Mononuclear cell (primary cell): ENCODE measurements at regions not wholly inside any gene's neighbourhood (a gene's known extent, or its start where the extent isn't known, plus 50 kb on each side); places are given as distances from the start of the nearest gene placed in this dataset.
"Not testable (repeated sequence)": the region's sequence is repeated elsewhere in the genome, so short reads cannot be mapped to it uniquely, and the experiment has no call there.

Experiments
- H3K27me3 ChIP-seq: 2 replicates; pipeline ENCODE4 v1.6.0; 2011; ENCODE audit warnings: low read length, control low read depth; ENCODE audit not compliant: insufficient read depth
- H3K4me1 ChIP-seq: 2 replicates; pipeline ENCODE4 v1.5.1; 2011; ENCODE audit warnings: mild to moderate bottlenecking, low read length, control low read depth; ENCODE audit not compliant: insufficient read depth
- H3K4me3 ChIP-seq: 2 replicates; pipeline ENCODE4 v1.5.1; 2011; ENCODE audit warnings: mild to moderate bottlenecking, low read length, moderate library complexity
- H3K9me3 ChIP-seq: 2 replicates; pipeline ENCODE4 v1.5.1; 2011; ENCODE audit warnings: low read depth, mild to moderate bottlenecking, control low read depth, low read length

- H3K4me1 ChIP-seq, result no peaks in the 10 kb centered on the region
These were observed 1148.7 kb upstream of the TMEM132C start for GRCh38 chr12:127118251-127118650.

GRCh38 chr12:127119600-127120140, 1147.3 kb upstream of the TMEM132C start:
- Histone ChIP-seq H3K27me3 (no peaks in the 10 kb centered on the region), H3K4me1 (no peaks in the 10 kb centered on the region), H3K4me3 (no peak overlapping the region), H3K9me3 (no peaks in the 10 kb centered on the region)

More at GRCh38 chr12:127118251-127118650, 1148.7 kb upstream of the TMEM132C start:
- Histone ChIP-seq H3K9me3 (no peaks in the 10 kb centered on the region), H3K4me3 (no peak overlapping the region), H3K27me3 (no peaks in the 10 kb centered on the region)

DNA sequence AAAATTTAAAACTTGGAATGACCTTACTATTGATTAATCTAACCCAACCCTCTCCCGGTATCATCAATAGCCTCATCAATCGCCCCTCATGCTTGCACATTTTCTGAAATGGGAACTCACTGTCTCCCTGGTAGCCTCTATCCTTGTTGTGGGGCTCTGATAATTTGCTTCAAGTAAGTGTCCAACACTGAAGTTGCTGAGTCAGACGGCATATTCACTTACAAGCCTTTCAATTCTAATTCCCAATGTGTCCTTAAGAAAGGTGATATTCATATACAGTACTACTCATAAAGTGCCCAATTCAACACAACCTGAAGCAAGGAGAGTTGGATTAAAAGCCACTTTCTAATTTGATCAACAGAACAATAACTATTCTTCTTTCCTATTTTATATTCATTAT, 1146.1 kb upstream of the TMEM132C start:
- no peaks in the 10 kb centered on the region for H3K9me3 ChIP-seq
- H3K4me3 ChIP-seq, result no peak overlapping the region
- no peaks in the 10 kb centered on the region for H3K4me1 ChIP-seq
- no peaks in the 10 kb centered on the region for H3K27me3 ChIP-seq

GRCh38 chr12:127121494-127122084, 1145.4 kb upstream of the TMEM132C start:
- no peak overlapping the region for H3K4me3 ChIP-seq
- H3K9me3 ChIP-seq, result no peaks in the 10 kb centered on the region
- H3K4me1 ChIP-seq, result no peaks in the 10 kb centered on the region

DNA sequence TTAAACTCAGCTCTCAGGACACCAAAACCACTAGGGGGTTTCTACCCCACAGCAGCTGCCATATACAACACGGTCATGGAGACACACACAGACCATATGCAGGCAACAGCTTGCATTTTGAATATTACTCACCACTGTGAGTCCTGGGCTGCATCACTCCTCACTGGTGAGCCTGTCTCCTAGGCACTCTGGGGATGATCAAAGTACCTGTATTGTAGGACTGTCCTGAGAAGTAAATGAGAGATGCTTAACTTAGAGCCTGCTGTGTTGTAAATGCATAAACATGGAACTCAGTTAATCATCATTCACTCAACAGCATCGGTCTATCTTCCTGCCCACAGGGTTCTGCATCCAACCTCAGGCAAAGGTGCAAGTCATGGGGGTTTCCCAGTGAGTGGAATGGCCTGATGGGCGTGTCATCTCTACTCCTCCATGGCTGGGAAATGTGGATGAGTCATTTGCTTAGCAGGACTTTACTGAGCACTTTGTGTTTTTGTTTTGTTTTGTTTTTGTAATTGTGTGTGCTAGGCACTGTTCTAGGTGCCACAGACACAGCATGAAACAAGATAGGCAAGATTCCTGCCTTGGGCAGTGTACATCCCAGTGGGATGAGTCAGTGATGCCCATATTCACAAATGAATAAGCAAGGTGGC, 1141.2 kb upstream of the TMEM132C start:
- H3K4me1 ChIP-seq, result no peaks in the 10 kb centered on the region
- H3K4me3 ChIP-seq, result no peak overlapping the region
- no peaks in the 10 kb centered on the region for H3K27me3 ChIP-seq
- H3K9me3 ChIP-seq, result no peaks in the 10 kb centered on the region

More at GRCh38 chr12:127121494-127122084, 1145.4 kb upstream of the TMEM132C start:
- no peaks in the 10 kb centered on the region for H3K27me3 ChIP-seq

DNA sequence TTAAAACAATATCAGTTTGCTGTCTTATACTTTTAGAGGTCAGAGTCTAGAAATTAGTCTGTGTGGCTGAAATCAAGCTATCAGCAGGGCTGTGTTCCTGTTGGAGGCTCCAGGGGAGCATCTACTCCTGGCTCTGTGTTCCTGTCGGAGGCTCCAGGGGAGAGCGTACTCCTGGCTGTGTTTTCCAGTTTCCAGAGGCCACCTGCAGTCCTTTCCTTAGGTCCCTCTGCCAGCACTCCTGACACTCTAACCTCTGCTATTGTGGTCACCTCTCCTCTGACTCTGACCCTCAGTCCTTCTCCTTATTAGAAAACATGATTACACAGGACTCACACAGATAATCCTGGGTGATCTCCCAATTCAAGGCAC, 1140.7 kb upstream of the TMEM132C start:
- no peaks in the 10 kb centered on the region for H3K4me1 ChIP-seq
- no peaks in the 10 kb centered on the region for H3K27me3 ChIP-seq
- H3K9me3 ChIP-seq, result no peaks in the 10 kb centered on the region
- H3K4me3 ChIP-seq, result no peak overlapping the region

DNA sequence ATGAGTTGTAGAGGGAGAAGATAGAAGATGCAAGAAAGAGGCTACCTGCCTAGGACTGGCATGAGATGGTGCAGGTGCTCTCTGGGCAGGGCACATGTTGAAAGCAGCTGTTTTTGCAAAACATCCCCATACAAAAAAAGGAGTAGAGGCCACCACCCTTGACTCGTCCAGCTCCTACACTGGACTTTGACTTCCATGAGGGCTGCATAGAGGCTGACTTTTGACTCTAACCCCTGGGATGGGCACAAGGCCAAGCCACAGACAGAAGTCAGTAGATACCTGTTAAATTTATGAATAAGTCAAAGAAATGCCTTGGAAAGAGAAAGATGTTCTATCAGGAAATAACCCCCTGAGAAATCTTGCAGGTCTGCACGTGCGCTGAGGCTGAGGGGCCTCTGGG, 1139.1 kb upstream of the TMEM132C start:
- Histone ChIP-seq H3K4me3 (no peak overlapping the region), H3K4me1 (no peaks in the 10 kb centered on the region), H3K27me3 (no peaks in the 10 kb centered on the region), H3K9me3 (no peaks in the 10 kb centered on the region)

DNA sequence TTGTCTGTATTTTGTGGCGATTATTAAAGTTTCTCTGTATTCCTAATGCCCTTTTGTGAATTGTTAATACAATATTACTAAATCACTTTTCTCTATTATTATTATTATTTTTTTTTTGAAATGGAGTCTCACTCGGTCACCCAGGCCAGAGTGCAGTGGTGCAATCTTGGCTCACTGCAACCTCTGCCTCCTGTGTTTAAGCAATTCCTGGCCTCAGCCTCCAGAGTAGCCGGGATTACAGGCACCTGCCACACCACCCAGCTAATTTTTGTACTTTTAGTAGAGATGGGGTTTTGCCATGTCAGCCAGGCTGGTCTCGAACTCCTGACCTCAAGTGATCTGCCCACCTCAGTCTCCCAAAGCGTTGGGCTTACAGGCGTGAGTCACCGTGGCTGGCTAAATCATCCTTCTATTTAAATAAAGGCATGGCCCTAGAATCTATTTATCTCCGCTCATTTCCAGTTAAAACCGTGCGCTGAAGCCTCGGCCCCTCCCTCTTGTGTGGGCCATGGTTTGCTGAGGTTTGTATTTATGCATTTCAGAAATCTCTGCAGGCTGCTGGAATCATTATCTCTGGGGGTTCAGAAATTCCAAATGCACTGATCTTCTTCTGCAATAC, 1136.4 kb upstream of the TMEM132C start:
- H3K27me3 ChIP-seq, result no peaks in the 10 kb centered on the region
- H3K4me1 ChIP-seq, result no peaks in the 10 kb centered on the region
- H3K4me3 ChIP-seq, result no peak overlapping the region
- no peaks in the 10 kb centered on the region for H3K9me3 ChIP-seq

DNA sequence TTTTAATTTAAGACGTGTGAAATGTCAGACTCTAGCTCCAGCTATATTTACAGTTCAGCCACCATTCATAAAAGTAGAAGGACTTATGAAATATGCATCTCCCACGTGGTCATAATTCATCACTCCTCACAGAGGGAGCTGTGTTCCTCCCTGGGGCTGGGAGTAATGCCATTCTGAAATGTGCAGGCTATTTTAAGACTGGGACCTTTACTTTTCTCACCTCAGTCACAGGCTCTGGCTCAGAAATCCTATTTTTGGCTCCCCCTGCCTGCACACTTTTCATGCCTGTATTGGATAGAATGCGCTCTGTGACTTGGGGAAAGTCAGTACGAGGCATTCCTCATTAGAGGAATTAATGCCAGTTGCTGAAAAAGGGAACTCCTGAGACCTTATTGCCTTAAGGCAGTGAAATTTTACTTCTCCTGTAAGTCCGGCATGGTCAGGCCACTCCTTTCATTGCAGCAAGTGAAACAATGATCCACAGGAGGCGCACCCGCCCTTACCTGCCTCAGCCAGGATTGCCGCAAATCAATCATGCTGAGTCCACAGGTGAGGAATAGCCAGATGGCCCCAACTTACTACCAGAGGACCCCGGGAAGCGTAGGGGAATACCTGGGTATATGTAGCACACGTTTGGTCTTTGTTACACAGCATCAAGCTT, 1133.2 kb upstream of the TMEM132C start:
- Histone ChIP-seq H3K4me1 (no peaks in the 10 kb centered on the region), H3K9me3 (no peaks in the 10 kb centered on the region), H3K27me3 (no peaks in the 10 kb centered on the region), H3K4me3 (no peak overlapping the region)

GRCh38 chr12:127140864-127141484, 1126.0 kb upstream of the TMEM132C start:
- H3K4me3 ChIP-seq, H3K27me3 ChIP-seq, H3K4me1 ChIP-seq, H3K9me3 ChIP-seq: not testable (repeated sequence)

DNA sequence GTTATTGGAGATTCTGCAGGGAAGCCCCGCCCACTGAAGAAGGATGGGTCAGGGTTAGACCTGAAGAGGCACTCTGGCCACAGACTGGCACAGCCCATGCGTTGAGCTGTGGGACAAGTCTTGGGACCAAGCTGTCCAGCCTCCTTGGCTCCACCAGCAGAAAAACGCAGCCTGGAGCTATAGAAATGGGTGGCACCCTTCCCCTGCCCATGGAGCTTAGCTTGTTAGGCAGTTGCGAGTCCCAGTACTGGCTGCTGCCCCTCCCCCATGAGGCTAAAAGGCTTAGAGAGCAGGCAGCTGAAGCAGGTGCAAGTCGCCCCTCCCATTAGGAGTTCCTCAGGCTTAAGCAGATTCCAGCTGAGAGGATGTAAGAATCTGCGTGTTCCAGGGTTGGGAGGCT, 1124.0 kb upstream of the TMEM132C start:
- Histone ChIP-seq H3K9me3 (no peaks in the 10 kb centered on the region), H3K4me3 (no peak overlapping the region), H3K4me1 (no peaks in the 10 kb centered on the region), H3K27me3 (no peaks in the 10 kb centered on the region)

GRCh38 chr12:127144770-127145169, 1122.2 kb upstream of the TMEM132C start:
- Histone ChIP-seq H3K4me3 (no peak overlapping the region), H3K27me3 (no peaks in the 10 kb centered on the region), H3K4me1 (no peaks in the 10 kb centered on the region), H3K9me3 (no peaks in the 10 kb centered on the region)

DNA sequence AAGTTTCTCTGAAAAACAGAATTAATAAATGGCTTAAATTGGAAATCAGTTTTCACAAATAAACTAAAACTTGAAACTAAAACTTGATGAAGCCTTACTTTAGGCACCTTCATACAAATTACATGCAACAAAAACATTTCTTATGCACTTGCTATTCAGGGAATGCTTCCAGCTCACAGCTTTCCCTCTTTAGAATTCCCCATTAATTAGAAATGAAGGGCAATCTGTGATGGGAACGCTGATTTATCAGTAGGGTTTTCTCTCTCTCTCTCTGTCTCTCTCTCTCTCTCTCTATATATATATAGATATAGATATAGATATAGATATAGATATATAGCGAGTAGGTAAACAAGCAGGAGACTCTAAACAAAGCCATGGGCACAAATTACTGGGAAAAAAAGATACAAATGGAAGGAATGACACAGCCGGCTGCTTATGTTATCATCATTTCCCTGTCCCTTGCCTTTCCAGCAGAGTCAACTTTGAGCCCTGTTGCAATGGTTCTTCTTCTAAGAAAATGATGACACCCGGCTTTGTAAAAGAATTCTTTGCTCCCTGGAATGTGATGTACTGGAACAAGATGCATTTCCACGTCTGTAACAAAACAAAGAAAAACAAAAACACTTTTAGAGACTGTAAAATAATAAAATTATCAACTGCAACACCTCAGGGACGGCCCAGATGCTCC, 1121.6 kb upstream of the TMEM132C start:
- Histone ChIP-seq H3K27me3 (no peaks in the 10 kb centered on the region), H3K9me3 (no peaks in the 10 kb centered on the region), H3K4me1 (no peaks in the 10 kb centered on the region), H3K4me3 (no peak overlapping the region)

DNA sequence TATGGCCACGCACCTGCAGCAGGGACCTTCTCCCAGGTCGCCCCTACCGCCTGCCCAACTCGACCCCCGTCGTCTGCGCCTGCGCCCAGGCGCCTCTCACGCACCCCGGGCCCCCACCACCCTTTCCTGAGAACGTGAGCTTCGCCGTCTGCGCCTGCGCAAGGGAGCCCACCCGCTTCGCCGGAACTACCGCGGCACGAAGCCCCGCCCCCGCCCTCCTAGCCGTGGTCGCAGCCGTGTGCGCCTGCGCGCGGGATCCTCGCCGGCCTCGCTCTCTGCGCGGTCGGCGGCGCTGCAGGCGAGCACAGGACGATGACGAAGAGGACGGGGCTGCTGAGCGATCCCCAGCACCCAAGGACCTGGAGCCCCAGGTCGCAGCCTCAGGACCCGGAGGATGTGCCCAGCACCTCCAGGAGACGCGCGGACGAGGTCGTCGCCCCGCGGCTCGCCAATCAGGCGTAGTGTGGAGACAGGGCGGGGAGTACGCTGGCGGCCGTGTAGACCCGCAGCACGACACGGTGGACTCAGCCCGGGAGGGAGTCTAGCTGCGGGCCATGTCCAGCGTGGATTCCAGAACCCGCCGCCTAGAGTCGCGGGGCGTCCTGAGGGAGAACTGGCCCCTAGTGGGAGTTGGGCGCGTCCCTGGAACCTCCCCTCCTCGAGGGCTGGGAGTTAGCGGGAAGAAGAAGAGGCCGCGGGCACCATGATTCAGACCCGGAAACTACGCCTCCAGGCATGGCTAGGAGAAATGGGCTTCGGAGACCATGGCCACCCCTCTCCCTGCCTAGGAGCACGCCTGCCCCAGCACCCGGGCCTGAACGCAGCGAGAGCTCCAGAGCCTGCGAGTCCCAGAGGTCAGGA, 1120.8 kb upstream of the TMEM132C start:
- Histone ChIP-seq H3K4me3 (no peak overlapping the region), H3K4me1 (no peaks in the 10 kb centered on the region), H3K27me3 (no peaks in the 10 kb centered on the region), H3K9me3 (no peaks in the 10 kb centered on the region)
